ENCODE measurements at regions not wholly inside any gene's neighbourhood (a gene's known extent, or its start where the extent isn't known, plus 50 kb on each side); places are given as distances from the start of the nearest gene placed in this dataset.

- TF ChIP-seq CTCF (IDR thresholded peaks at IDR 0.05; ENCODE audit: low read depth, low read length, missing input control): no peak
- TF ChIP-seq YY1 (IDR thresholded peaks at IDR 0.05): no peak
- no peak for TF ChIP-seq REST (IDR thresholded peaks at IDR 0.05)
- TF ChIP-seq EGR1 (IDR thresholded peaks at IDR 0.05; ENCODE audit: low read depth in 2 of 2): no peak
- TF ChIP-seq, protein P1, sequence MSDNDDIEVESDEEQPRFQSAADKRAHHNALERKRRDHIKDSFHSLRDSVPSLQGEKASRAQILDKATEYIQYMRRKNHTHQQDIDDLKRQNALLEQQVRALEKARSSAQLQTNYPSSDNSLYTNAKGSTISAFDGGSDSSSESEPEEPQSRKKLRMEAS (IDR thresholded peaks at IDR 0.05): no peak
- TF ChIP-seq FOXA1 (IDR thresholded peaks at IDR 0.05): no peak
- no peak for TF ChIP-seq TAF1 (conservative IDR thresholded peaks at IDR 0.05)
Observed at GRCh38 chr13:81020010-81020409, 679.1 kb upstream of the SPRY2 start.
